GOT3 (cell line): ENCODE measurements at regions not wholly inside any gene's neighbourhood (a gene's known extent, or its start where the extent isn't known, plus 50 kb on each side); places are given as distances from the start of the nearest gene placed in this dataset.
"Not testable (repeated sequence)": the region's sequence is repeated elsewhere in the genome, so short reads cannot be mapped to it uniquely, and the experiment has no call there.

Experiments
- DNase-seq: peaks from one replicate; lab custom pipeline; 2025; ENCODE audit warnings: mixed read lengths; lab: John Stamatoyannopoulos, UW

DNA sequence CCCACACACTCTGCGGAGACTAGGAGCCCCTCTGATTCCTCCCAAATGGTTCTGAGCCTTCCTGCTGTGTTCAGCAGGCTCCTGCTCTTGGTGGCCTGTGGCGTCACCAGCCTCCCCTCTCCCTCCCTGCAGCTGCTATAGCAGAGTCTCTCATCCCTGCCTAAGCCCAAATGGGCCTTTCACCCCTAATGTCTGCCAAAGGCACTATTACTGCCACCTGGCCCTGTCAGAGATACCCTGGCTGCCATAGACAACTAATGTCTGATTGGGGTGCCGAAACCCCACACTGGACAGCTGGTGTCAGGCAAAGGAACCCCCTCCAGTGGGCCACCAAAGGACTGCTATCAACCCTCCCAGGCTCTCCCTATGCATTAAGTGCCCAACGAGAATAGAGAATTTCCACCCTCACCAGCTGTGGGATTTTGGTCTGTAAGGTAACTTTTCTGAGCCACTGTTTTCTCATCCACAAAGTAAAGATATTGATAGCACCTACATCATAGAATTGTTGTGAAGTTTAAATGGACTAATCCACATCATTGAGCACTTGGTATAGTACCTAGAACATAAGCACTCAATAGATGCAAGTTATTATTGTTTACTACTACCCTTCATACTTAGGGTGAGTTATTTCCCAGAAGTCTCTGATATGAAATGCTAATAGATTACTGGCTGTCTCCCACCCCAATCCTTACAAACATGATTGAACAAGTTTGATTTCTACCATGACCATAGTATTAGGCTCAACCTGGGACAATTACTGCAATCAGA lies 421.3 kb downstream of the MID1IP1 start:
- DNase-seq = no peak

DNA sequence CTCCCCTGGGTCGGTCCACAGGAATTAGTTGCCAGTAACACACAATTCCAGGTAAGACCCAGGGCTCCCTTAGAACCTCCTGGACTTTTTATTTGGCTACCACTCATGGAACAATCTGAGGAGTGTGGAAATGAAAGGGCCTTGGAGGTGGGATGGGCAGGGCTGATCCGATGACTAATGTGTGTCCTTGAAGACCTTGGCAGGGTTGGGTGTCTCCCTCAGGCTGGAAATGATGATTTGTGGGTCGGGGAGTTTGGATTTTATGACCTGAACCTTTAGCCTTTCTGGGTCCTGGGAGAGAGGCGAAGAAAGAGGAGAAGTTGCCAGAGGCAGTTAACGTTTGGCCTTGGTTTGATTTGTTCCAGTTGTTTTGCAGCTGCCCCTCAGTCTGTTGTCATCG lies 425.0 kb downstream of the MID1IP1 start:
- no peak for DNase-seq

DNA sequence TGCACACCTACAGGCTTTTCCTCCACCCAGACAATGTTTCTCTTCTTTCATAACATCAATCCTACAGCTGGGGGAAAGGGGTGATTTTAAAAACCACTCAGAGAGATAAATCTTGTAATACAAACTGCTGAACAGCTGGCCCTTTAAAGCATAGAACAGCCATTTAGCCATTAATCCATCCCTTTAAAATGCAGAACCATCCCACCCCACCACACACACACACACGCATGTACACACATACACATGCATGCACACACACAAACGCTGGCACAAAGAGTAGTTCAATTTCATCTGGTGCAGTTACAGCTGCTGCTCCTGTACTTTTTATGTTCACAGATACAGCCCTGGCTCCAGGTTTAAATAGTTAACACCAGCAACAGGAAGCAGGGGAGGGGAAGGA lies 426.1 kb downstream of the MID1IP1 start:
- DNase-seq = no peak

DNA sequence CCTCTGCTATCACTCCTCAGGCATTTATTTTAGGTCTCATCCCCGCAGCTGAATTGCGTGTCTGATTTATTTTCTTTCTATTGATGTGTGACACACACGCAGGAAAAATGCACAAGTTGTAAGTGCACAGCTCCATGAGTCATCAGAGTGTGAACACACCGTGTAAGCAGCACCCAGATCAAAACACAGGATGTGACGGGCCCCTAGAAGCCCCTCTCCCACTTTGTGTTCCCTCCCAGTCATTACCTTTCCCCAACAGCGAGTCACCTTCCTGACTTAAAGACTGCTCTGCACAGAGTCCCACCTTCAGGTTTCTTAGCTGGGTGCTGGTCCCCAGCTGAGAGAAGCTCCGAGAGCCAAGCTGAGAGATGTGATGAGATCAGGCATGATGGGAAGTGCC lies 436.7 kb downstream of the MID1IP1 start:
- no peak for DNase-seq

DNA sequence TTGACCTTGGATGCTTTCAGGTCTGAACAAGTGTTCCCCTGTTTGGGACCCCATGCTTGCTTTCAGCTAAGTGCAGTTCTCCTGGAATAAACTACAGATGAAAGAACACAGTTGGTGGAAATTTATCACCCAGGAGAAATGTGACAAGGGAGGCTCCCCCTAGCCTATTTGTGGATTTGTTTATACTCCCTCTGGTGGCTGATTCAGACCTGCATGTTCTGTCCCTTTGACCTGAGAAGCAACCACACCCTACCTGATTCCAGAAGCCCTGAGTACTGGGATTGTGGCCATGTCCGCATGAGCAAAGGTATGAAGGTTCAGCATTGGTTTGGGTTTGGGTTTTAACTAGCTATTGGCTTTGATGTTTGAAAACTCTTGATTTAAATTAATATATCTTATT lies 440.9 kb downstream of the MID1IP1 start:
- DNase-seq = no peak

DNA sequence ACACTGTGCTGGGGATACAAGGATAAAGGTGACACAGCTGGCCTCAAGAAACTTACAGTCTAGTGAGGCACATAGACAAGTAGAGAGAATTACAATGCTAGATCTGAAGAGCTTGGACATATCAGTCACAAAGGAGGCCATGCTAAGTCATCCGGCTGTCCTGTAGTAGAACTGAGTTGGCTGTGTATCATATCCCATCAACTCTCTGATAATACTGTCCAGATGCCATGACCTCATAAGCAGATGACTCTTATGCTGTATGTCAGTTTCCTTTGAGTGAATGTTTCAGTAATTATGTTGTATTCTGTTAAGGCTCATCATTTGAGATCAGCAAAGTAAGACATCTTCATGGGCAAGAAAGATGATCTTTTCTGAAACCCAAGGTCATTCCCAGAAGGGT lies 442.9 kb downstream of the MID1IP1 start:
- DNase-seq = no peak

DNA sequence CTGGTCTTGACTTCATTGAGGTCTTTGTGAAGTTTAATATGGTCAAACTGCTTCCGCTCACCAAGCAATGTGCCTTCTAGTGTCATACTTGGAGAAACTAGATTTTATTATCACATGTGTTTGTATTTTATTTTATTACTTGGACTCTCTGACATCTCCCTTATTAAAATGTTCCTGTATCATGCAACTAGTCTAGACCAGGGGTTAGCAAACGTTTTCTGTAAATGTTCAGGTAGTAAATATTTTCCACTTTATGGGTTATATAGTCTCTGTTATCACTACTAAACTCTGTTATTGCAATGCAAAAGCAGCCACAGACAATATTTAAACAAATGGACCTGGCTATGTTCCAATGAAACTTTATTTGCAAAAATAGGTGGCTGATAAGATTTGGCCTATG lies 443.8 kb downstream of the MID1IP1 start:
- no peak for DNase-seq

DNA sequence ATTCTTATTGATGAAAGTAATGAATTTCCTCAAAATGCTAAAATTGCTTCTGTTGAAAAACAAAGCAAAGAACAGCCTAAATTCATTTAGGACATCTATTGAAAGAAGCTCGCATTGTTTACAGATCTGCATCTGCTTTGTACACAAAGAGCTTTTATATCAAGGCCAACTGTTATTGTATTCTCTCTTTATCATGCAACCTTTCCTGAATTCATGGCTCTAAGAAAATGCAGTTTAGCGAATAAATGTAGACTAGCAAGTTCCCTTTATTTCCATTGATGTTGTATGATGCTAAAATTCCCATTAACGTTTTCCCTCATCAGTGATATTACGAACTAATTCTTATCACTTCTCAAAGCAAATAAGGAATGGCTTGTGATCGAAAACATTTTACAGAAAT lies 446.3 kb downstream of the MID1IP1 start:
- DNase-seq = no peak

DNA sequence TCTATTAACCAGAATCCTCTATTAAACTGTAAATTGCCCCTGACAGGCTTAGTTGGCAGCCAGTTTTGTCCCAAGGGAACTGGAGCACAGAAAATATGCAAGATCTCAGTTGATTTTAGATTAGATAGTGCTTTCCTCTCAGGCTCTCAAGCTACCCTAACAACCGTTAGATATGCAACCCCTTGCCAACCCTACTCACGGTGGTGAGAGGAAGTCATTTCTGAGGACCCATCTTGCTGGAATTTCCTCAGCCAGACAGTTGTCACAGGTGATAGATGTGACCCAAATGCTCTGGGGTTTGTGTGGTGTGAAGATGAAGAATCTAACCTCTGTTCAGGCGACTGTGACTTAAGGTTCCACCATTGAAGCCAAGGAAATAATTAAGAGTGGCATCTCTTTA lies 447.1 kb downstream of the MID1IP1 start:
- DNase-seq = no peak

DNA sequence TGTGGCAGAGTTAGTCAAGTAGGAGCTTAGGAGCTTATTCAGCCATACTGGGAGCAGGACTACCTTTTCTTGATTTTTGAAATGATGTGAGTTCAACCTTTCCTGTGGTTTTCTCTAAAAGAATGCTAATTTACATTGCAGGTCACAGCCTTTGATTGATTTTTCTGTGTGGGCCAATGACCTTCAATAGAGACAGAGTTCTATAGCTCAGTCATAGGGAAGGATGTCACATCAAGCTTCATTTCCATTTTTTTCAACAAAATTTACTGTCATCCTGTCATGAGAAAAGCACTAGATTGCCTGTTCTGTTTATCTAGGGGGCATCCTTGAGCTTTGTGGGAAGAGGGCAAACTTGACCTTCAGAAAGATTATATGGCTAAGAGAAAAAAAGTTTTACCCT lies 448.7 kb downstream of the MID1IP1 start:
- DNase-seq = no peak

DNA sequence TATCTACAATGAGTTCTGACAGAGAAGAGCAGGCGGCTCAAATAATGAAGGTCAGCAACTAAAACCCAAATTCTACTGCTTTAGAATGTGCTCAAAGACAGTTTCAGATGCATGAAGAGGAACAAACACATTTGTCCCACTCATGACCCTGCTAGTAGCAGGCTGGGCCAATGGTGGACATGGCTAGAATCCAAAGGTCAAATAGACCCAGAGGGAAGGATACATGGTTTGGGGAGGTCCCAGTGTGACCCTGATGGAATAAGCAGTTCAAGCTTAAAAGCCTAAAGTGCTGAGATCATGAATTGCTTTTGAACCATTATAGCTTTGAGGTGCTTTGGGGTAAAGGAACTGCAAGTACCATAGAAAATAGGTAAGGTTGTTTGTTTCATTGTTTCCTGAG lies 450.7 kb downstream of the MID1IP1 start:
- no peak for DNase-seq

DNA sequence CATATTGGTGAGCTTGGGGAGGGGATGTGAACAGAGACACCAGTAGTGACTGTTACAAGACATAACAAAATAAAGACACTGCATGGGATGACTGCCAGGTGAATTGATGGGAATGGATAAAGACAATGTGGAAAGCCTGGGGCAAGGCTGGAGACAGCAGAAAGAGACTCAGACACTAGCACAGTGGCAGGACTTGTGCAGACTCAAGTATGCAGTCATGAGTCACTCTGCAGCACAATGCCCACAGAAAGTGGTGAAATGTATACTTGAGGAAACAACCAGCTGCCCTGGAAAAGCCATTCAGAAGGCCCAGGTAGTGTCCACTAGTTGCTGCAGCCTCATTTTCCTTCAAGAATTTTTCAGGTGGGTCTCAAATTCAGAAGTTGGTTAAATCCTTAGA lies 452.3 kb downstream of the MID1IP1 start:
- no peak for DNase-seq

DNA sequence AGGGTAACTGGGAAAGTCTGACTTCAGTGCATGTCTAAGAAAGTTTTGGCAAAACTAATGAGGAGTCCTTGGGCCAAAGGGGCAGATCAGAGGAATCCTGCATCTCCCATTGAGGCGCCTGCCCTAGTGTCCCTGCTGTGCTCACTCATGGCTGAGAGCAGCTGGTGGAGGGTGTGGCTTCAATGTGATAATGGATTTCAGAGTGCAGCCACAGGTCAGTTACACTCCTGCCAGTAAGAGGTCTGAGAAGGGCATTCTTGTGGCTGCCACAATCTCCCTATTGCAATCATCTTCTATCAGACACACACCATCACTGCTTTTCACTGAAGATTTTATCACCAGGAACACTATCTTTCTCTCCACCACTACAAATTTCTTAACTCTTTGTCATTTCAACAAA lies 457.1 kb downstream of the MID1IP1 start:
- no peak for DNase-seq

DNA sequence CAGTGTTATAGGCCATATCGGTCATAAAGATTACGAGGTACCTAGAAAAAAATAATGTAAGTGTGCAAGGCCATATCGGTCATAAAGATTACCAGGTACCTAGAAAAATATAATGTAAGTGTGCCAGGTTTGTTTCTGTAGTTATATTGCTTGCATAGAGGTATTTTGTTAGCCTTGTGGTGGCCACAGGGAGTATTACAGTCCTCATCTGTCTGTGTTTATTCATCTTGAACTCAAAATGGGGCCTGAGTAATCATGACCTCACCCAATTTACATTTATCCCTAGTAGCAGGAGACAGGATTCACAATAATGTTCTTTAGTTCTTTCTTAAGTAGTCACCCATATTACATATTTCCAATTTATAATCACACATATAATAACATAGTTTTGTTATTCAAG lies 459.7 kb downstream of the MID1IP1 start:
- no peak for DNase-seq

DNA sequence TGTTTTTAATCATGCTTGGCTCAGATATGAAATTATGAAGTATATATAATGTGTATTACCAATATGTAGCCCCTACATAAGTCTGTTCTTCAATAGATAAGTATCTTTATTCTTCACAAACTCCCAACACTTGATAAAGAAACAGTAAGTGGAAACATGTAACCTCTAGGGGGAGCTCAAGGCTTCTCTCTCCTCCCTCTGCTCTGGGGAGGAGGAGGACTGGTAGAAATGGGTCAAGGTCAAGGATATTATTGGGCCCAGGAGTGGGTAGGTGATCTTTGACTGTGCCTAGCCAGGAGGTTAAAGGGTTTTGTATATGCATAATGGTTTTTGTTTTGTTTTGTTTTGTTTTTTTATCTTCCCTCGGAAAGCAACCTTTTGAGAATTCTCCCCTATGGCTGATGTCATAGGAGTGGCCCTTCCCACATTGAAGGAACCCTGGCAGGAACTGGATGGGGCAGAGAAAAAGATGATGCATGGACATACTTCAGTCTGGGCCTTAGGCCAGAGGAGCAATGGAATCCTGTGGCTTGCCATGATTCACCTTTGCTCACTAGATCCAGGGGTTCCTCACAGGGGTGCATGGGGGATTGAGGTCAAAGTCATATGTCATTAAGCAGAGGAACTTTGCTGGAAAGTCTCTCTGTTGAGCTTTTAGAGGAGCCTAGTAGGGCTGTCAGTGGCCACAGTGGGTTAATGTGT lies 460.3 kb downstream of the MID1IP1 start:
- peak; percentile 32 for DNase-seq

DNA sequence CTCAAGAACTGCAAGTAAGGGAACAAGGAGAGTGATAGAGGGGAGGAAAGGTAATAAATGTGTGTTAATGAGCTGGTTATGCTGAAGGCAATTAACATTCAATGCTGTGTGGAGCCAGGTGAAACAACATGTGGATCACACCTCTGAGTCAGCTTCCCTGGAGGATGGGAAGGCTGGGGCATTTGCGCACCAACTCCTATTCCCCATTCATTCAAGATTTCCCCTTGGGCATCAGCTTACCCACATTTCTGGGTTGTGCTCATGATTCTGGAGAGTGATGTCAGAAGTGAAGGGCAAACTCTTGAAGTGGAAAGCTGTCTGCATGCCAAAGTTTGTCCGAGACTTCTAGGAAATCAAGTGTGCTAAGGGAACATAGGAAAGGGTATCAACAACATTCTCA lies 461.4 kb downstream of the MID1IP1 start:
- DNase-seq = no peak

DNA sequence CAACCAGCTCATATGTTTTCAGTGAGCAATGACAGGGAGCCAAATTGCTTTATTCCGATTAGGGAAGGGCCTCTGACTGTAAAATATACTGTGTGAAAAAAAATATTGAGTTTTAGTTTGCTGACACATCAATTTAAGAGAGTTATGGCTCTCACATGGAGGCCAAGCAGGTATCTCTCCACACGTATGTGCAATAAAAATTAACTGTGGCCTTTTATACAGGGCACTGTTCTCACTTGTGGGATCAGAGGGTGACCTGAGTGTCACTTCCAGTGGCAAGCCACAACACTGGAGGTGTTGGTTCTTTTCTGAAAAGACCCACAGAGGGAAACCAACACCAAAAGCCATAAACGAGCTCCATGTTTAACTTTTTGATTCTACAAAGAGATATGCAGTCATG lies 462.8 kb downstream of the MID1IP1 start:
- DNase-seq = no peak

DNA sequence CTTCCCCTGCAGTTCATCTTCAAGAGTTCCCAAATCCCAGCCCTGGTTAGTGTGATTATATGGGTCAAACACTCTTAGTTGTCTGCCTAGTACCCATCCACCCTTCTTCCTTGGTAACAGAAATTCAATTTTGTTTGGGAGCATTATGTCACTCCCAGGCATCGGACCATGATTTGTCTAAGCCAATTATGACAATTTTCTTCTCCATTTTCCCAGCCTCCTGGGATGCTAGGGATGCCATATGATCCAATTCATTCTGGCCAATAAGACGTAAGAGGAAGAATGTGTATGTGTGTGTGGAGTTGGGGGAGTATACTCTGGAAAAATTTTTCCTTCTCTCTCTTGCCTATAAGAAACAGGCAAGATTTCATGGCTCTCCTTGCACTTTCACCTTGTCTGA lies 465.9 kb downstream of the MID1IP1 start:
- no peak for DNase-seq

DNA sequence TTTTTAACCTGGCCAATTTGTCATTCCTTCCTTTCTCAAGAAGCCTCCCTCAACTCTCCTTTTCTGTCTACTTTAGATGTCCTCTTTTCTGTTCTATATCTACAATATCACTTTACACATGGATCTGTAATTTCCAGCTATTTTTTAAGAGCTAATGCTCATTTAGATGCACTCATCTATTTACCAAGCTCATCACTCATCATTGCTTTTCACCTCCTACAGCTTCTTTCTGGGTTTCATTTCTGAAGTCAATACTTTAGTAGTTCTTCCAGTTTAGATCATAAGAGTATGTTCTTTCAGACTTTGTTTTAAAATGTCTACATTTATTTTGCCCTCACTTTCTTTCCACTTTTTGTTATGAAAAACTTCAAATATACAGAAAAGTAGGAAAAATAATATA lies 466.9 kb downstream of the MID1IP1 start:
- no peak for DNase-seq

DNA sequence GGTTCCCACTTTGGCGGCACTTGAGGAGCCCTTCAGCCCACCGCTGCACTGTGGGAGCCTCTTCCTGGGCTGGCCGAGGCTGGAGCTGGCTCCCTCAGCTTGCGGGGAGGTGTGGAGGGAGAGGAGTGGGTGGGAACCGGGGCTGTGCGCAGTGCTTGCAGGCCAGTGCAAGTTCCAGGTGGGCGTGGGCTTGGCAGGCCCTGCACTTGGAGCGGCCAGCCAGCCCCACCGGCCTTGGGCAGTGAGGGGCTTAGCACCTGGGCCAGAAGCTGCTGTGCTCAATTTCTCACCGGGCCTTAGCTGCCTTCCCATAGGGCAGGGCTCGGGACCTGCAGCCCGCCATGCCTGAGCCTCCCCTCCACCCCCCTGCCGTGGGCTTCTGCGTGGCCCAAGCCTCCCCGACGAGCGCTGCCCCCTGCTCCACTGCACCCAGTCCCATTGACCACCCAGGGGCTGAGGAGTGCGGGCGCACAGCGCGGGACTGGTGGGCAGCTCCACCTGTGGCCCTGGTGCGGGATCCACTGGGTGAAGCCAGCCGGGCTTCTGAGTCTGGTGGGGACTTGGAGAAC lies 474.3 kb downstream of the MID1IP1 start:
- no peak for DNase-seq

DNA sequence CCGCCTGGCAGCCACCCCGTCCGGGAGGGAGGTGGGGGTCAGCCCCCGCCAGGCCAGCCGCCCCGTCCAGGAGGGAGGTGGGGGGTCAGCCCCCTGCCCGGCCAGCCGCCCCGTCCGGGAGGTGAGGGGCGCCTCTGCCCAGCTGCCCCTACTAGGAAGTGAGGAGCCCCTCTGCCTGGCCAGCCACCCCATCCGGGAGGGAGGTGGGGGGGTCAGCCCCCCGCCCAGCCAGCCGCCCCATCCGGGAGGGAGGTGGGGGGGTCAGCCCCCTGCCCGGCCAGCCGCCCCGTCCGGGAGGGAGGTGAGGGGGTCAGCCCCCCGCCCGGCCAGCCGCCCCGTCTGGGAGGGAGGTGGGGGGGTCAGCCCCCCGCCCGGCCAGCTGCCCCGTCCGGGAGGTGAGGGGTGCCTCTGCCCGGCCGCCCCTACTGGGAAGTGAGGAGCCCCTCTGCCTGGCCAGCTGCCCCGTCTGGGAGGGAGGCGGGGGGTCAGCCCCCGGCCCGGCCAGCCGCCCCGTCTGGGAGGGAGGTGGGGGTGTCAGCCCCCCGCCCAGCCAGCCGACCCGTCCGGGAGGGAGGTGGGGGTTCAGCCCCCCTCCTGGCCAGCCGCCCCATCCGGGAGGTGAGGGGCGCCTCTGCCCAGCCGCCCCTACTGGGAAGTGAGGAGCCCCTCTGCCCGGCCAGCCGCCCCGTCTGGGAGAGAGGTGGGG lies 476.6 kb downstream of the MID1IP1 start:
- DNase-seq = not testable (repeated sequence)

DNA sequence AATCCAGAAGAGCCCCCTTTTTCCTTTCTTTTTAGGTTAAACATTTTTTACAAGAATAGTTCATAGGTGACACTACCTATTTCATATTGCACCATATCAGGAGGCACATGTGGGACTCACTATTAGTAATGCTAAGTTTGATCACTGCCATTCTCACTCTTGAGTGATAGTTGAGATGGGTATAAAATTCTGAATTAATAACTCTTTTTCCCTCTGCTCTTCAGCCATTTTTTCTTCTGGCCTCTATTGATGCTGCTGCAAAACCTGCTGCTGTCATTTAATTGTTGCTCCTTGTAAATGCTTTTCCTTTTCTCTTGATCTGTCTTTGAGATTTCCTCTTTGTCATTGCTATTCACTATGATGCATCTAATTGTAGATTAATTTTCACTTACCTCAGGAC lies 482.0 kb downstream of the MID1IP1 start:
- DNase-seq = no peak

DNA sequence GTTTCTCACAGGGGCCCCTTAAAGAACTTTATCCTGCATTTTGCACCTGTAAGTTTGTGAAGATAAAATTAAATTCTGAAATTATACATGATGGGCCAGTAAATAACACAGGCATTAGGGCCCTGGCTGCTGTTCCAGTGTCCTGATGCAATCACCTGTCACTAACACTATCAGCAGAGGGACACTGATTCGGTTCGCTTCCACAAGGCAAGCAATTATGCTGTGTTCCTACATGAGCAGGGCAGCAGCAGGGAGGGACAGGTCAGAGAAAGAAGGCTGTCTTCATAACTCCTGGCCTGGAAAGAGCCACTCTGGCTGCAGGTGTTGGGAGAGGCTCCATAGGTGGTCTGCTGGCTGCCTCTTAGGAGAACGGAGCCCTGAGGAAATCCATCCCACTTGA lies 487.3 kb downstream of the MID1IP1 start:
- DNase-seq = no peak
